Left kidney (tissue), 1 donor: ENCODE measurements at regions not wholly inside any gene's neighbourhood (a gene's known extent, or its start where the extent isn't known, plus 50 kb on each side); places are given as distances from the start of the nearest gene placed in this dataset.
A peak's percentile ranks its signal among the peaks of the same experiment; 100 is the strongest.
"Not testable (repeated sequence)": the region's sequence is repeated elsewhere in the genome, so short reads cannot be mapped to it uniquely, and the experiment has no call there.

Source experiments
- DNase-seq: peaks from one replicate; pipeline ENCODE4 v3.0.0-alpha.2; 2013

- DNase-seq = no peak
Observed at GRCh38 chr12:29957835-29958234, 174.1 kb upstream of the TMTC1 start.

- no peak for DNase-seq
Observed at GRCh38 chr12:29945904-29946303, 162.2 kb upstream of the TMTC1 start.

- DNase-seq = no peak
Observed at GRCh38 chr12:29944269-29945000, 160.7 kb upstream of the TMTC1 start.

GRCh38 chr12:29943683-29944082 lies 159.9 kb upstream of the TMTC1 start:
- DNase-seq = no peak

- DNase-seq = no peak
Observed at GRCh38 chr12:29940811-29941210, 157.1 kb upstream of the TMTC1 start.

GRCh38 chr12:29930503-29930902 lies 146.8 kb upstream of the TMTC1 start:
- no peak for DNase-seq

- no peak for DNase-seq
Observed at GRCh38 chr12:29929295-29929694, 145.6 kb upstream of the TMTC1 start.

GRCh38 chr12:29921307-29921706 lies 137.6 kb upstream of the TMTC1 start:
- DNase-seq = no peak

GRCh38 chr12:29908157-29908556 lies 124.4 kb upstream of the TMTC1 start:
- no peak for DNase-seq

GRCh38 chr12:29907461-29907860 lies 123.7 kb upstream of the TMTC1 start:
- DNase-seq = no peak

- no peak for DNase-seq
Observed at GRCh38 chr12:29902043-29902442, 118.3 kb upstream of the TMTC1 start.

GRCh38 chr12:29901585-29901984 lies 117.8 kb upstream of the TMTC1 start:
- no peak for DNase-seq

GRCh38 chr12:29899212-29899931 lies 115.6 kb upstream of the TMTC1 start:
- DNase-seq = no peak

- no peak for DNase-seq
Observed at GRCh38 chr12:29895966-29896365, 112.2 kb upstream of the TMTC1 start.

- DNase-seq = no peak
Observed at GRCh38 chr12:29893002-29893401, 109.3 kb upstream of the TMTC1 start.

GRCh38 chr12:29891792-29892191 lies 108.0 kb upstream of the TMTC1 start:
- no peak for DNase-seq

- peak; percentile 19 for DNase-seq
Observed at GRCh38 chr12:29889737-29890136, 106.0 kb upstream of the TMTC1 start.

GRCh38 chr12:29888777-29889176 lies 105.0 kb upstream of the TMTC1 start:
- no peak for DNase-seq

GRCh38 chr12:29884957-29885356 lies 101.2 kb upstream of the TMTC1 start:
- not testable (repeated sequence) for DNase-seq

GRCh38 chr12:29883941-29884554 lies 100.3 kb upstream of the TMTC1 start:
- no peak for DNase-seq

- DNase-seq = no peak
Observed at GRCh38 chr12:29883525-29883924, 99.8 kb upstream of the TMTC1 start.

GRCh38 chr12:29882846-29883245 lies 99.1 kb upstream of the TMTC1 start:
- no peak for DNase-seq

GRCh38 chr12:29880987-29881386 lies 97.2 kb upstream of the TMTC1 start:
- no peak for DNase-seq
